NCI-H1092 (cell line): ENCODE measurements at regions not wholly inside any gene's neighbourhood (a gene's known extent, or its start where the extent isn't known, plus 50 kb on each side); places are given as distances from the start of the nearest gene placed in this dataset.
"Not testable (repeated sequence)": the region's sequence is repeated elsewhere in the genome, so short reads cannot be mapped to it uniquely, and the experiment has no call there.

Experiments used
- DNase-seq: peaks from one replicate; lab custom pipeline; 2025; lab: John Stamatoyannopoulos, UW

DNA sequence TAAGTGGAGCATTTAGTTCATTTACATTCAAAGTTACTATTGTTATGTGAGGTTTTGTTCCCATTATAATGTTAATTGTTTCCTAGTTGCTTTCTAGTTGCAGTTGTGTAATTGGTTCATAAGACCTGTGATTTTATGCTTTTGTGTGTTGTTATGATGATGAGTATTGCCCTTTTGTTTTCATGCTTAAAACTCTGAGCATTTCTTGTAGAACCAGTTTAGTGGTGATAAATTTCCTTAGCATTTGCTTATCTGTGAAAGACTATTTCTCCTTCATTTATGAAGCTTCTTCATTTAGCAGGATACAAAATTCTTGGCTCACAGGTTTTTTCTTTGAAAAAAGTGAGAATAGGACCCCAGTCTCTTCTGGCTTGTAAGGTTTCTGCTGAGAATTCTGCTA lies 274.8 kb upstream of the SPAG17 start:
- DNase-seq = no peak

DNA sequence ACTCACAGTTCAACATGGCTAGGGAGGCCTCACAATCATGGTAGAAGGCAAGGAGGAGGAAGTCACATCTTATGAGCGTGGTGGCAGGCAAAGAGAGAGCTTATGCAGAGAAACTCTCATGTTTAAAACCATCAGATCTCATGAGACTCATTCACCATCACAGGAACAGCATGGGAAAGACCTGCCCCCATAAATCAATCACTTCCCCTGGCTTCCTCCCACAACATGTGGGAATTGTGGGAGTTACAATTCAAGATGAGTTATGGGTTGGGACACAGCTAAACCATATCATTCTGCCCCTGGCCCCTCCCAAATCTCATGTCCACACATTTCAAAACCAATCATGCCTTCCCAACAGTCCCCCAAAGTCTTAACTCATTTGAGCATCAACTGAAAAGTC lies 268.8 kb upstream of the SPAG17 start:
- not testable (repeated sequence) for DNase-seq

DNA sequence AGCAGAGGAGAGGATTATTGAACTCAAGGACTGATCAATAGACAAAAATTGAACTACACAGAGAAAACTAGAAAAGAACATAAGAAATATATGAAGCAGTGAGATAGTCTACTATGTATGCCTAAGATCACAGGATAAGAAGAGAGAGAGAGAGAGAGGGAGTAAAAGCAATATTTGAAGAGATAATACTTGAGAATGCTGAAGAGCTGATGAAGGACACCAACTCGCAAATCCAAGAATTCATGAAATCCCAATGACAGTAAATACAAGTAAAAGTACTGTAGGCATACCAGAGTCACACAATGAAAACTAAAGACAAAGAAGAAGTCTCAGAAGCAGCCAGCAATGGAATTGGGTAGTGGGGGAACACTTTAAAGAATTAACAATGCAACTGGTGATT lies 260.1 kb upstream of the SPAG17 start:
- DNase-seq = no peak

DNA sequence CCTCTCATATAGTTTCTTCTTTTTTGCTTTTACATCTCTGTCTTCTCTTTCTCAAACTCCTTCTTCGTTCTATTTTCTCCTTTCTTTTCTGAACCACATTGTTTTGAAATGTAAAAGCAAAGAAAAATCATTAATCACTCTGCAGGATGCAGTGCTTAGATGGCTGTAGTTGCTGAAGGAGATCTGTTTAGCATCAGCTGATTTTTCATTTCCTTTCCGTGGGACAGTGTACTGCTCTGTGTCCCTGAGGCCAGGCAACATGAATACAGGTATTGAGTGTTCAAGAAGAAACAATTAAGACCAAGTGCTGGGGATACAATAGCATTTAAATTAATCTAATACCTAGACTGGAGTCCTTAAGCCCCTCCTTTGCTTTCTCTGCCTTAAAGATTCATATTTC lies 257.2 kb upstream of the SPAG17 start:
- no peak for DNase-seq

DNA sequence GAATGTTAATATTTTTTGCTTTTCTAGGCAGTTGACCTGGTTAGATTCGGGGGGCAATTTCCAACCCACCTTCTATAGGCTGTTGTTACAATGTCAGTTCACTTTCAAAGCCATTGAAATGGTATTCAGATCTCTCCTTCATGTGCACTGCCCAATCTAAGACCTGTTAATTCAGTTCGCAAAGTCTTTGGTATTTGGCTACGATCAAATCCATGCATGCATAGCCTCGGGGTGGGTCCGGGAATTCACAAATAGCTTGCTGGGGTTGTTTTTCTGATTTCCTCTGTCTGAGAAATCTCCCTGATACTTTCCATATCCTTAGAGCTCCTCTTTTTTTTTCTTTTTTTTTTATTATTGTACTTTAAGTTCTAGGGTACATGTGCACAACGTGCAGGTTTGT lies 252.6 kb upstream of the SPAG17 start:
- no peak for DNase-seq

DNA sequence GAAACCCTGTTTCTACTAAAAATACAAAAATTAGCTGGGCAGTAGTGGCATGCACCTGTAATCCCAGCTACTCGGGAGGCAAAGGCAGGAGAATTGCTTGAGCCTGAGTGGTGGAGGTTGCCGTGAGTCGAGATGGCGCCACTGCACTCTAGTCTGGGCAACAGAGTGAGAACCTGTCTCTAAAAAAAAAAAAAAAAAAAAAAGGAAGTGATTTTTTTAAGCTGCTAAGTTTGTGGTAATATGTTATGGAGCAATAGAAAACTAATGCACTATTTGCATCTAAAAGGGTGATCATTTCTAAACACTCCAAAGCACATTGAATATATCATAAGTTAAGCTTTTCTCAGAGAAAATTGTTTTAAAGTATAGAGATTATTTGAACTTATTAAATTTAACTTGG lies 244.8 kb upstream of the SPAG17 start:
- no peak for DNase-seq

DNA sequence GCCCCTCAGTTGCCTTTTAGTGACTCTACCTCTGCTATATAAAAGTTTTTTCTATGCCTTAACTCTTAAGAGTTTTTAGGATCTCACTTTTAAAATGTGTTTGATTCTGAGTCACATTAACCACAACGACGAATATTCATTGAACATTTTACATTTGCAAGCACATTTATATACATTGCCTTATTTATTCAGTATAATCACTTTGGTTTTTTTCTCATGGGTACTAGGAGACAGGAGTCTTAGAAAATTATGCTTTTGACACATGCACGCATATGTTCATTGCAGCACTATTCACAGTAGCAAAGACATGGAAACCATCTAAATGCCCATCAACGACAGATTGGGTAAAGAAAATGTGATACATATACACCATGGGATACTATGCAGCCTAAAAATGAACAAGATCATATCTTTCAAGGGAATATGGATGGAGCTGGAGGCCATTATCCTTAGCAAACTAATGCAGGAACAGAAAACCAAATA lies 236.9 kb upstream of the SPAG17 start:
- no peak for DNase-seq

DNA sequence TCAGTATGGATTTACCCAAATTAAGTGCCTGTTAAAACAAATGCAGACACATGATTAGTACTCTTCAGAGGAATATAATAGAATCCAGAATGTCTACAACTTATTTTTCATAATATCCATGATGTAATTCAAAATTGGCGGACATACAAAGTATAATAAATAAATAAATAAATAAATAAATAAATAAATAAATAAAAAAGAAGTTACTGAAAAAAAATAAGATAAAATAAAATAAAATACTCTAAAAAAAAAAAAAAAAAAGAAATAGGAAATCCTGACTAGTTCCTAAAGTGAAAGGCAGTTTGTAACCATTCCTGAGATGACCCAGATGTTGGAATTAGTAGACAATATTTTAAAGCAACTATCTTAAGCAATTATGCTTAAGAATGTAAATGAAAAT lies 219.0 kb upstream of the SPAG17 start:
- DNase-seq = no peak

DNA sequence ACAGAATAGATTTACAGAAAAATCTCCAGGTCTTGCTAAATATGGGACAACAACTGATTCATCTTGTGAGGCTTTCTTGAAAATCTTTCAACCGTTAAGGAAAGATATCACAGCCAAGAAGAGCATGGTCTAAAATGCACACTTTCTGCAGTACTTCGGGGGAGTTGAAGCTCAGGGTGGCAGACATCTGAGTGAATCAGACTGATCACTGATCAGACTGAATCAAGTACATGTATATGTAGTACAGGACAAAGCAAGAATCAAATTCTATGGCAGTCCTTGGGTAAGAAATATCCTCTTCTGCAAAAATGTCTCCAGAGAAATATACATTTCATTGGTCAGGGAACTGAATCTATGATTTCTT lies 212.4 kb upstream of the SPAG17 start:
- no peak for DNase-seq

DNA sequence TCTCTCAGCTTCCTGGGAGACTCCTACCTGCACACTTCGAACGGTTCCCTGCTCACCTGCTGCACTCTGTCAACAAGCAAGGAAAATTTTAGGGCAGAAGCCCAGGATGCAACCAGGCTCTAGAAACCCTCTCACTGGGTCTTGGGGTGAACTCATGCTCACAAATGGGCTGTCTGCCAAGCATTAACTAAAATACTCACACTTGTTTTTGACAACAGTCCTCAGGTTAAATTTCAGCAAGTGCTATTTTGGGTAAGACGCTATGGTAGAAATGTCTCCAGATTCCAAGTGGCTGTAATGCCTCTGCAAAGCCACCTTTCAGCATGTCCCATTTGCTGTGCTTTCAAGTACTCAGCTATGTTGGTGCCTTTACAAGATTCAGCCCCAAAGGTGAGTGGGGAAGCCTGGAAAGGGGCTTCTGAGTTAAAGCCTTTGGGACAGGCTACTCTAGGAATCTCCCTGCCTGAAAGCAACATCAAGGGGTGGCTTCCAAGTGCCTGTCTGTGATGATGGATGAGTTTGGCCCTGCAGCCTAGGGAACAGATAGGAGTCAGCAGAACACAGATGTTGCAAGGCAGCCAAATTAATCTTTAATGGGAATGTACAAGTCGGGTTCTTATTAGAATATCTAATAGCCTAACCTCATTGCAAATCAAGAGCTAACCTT lies 211.9 kb upstream of the SPAG17 start:
- DNase-seq = no peak

DNA sequence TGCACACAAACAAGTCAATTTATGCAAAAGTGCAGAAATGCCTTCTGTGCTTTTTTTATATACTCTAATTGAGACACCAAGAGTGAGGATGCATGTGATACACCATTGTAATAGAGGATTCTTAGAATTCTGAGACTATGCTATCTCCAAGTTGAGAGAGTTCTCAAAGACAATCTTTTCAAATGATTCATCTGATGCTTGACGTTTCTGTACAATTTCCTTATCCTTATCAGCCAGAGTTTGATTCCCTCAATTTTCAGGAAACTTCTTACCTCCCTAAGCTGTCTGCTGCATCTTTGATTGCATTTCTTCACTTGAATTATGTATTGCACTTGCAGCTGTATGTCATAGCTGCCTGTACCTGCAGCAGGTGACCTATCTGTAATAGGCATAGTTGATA lies 211.3 kb upstream of the SPAG17 start:
- DNase-seq = no peak

DNA sequence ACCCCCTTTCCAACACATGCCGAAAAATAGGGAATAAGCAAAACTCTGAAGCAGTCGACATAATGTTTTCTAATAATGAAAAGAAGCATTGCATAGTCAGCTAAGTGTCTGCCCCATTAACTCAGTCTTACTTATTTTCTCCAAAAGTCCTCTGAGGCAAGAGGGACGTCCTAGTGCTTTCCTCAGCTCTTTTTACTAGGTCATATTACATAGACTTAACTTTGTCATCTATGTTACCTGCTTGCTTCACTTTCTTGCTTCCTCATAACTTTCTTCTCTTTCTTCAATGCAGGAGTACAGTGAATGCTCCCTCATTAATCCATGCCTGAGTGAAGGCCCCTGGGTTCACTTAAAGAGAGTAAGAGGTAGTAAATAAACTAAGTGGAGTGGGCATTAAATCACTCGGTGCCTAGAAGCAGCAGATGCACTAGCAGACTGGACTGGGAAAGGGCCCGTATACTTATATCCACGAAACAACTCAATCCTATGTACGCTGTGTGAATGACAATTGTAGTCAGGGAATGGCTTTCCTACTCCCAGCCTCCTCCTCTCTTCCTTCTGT lies 210.5 kb upstream of the SPAG17 start:
- DNase-seq = no peak

DNA sequence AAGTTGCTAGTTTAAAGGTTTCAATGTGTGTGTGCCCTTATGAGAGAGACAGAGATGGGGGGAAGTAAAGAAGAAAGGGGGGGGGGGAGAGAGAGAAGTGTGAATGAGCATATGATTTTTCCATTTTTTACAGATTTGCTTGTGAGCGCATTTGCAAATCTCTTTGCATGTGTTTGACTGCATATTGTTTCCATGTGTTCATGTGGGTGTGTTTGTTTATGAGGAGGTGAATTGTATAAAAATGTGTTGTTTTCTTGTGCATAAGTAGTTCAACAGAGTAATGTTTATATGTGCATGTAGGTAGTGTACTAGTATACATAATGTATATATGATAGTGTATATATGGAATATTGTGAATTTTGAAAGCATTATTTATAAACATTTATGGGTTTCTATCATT lies 205.9 kb upstream of the SPAG17 start:
- DNase-seq = no peak

DNA sequence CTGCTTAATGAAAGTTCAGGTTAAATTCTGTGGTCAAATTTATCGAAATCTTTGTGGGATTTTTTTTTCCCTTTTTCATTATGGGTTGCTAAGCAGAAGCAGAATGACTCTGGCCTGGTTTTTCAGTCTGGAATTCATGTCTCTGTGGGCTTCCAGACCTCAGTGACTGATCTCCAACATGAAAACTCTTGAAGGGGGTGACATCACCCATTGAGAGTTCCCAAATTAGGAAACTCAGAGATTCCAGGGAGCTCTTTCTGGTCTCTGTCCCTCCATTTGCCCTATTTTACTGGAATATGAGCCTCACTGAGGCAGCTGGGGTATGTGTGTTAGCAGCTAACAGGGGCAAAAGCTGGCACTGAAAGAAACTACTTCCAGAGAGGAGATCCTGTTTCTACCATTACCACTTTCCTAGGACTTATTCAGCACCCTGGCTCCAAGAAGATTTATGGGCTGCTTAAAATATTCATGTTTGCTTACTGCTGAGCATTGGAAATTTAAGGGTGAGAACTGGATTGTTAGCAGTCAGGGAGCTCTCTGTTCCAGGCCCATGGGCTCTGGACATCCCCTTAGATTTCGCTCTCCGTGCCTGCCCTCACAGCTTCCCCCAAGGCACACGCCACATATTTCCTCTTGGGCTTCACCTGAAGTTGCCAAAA lies 203.4 kb upstream of the SPAG17 start:
- DNase-seq = no peak

DNA sequence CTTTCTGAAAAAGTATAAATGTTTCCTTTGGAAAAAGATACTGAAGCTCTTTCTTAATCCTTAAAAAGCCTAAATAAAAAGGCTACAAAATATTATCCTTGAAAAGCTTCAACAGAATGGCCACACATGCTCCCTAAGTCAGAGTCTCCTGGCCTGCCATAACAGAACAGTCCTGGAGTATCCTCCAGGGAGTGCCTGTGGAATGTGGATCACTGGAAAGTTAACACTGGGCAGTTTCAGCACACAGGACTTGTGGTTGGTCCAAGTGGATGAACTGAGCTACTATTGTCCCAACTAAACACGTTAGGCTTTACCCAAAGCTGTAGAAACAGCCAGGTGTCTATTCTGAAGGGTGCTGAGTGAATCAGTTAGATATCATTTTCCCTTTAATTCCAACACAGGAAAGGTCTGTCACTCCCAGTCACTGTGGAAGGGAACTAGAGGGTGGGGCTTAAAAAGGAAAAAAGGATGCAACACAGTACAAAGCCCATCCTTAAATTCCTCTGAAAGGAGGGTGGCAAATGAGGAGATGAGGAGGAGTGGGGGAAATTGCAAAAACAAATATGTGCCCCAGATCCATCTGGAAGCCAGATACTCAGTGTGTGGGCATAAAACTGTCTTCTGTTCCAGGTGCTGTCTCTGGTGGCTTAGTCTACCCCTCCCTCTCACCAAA lies 196.3 kb upstream of the SPAG17 start:
- no peak for DNase-seq

DNA sequence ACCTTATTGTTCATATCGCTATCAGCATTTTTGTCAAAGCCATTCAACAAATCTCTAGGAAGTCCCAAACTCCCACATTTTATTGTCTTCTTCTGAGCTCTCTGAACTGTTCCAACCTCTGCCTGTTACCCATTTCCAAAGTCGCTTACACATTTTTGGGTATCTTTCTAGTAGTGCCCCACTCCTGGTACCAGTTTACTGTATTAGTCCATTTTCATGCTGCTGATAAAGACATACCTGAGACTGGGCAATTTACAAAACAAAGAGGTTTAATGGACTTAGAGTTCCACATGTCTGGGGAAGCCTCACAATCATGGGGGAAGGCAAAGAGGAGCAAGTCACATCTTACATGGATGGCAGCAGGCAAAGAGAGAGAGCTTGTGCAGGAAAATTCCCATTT lies 192.2 kb upstream of the SPAG17 start:
- DNase-seq = not testable (repeated sequence)

DNA sequence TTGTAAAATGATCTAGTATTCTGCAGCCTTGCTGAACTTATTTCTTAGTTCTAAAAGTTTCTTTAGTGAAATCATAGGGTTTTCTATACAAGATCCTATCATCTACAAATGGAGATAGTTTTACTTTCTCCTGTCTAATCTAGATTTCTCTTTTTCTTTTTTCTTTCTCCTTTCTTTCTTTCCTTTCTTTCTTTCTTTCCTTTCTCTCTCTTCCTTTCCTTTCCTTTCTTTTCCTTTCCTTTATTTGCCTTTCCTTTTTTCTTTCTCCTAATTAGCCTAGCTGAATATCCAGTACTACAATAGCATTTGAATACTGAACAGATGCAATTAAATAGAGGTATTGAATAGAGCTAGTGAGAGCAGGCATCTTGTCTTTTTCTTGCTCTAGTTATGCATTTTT lies 186.6 kb upstream of the SPAG17 start:
- no peak for DNase-seq

DNA sequence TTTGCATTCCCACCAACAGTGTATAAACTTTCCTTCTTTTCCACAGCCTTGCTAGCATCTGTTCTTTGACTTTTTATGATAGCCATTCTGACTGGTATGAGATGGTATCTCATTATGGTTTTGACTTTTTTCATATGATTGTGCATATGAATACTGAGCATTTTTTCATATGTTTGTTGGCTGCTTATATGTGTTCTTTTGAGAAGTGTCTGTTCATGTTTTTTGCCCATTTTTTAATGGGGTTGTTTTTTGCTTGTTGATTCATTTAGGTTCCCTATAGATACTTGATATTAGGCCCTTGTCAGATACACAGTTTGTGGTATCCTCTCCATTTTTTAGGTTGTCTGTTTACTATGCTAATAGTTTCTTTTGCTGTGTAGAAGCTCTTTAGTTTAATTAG lies 185.8 kb upstream of the SPAG17 start:
- no peak for DNase-seq

DNA sequence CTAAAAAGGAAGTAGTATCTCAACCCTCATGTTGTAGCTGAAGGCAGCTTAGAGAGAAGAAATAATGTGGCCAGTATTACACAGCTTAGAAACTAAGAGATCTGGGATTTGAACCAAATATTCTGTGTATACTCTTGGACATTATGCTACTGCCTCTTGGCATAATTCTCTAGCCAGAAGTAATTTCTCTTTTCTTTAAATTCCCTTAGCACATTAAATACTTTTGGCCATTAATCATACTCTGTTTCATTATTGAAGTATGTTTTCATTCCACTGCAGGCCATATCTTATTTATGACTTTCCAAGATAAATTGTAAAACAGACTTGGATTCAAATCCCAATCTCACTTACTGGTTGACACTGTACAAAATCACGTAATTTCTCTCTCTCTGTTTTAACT lies 181.3 kb upstream of the SPAG17 start:
- DNase-seq = no peak

DNA sequence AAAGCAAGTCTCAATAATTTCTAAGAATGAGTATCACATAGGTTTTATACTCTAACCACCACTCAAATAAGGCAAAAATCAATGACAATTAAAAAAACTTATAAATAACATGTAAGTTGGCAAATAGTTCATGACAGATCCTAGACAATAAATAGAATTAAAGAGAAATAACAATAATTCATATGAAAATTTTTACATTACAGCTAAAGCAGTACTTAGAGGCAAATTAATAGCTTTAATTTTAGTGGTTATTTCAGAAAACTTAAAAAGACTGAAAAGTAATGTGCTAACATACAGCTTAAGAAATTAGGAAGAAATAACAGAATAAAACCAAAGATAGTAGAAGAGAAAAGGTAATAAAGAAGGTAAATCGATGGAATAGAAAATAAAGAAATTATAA lies 179.9 kb upstream of the SPAG17 start:
- DNase-seq = no peak

DNA sequence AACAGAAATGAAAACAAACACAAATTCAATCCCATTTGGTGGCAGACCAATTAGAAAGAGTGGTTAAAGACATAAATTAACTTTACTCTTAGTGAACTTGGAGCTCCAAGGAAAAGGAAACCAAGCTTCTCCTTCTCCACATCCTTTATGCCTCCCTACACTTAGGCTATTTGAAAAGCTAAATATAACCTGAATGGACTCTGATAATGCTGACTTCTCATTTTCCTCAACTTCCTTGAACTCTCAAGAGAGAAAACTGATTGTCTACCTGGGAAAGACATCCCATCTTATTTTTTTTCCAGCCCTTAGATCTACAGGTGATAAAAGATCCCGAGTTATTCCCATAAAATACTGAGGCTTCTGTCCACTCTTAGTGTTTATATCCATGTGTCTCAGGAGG lies 178.4 kb upstream of the SPAG17 start:
- DNase-seq = no peak

DNA sequence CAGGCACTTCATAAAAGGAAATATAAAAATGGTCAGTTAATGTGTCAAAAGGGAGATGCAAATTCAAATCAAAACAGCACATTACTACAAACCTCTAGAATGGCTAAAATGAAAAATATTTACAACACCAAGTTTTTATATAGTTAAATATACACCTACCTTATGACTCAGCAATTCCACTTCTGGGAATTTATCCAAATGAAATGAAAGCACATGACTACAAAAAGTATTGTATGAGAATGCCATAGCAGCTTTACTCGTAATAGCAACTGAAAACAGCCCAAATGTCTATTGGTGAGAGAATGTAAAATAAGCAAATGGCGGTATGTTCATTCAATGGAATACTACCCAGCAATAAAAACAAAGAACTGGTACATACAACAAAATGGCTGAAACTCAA lies 175.8 kb upstream of the SPAG17 start:
- DNase-seq = no peak

DNA sequence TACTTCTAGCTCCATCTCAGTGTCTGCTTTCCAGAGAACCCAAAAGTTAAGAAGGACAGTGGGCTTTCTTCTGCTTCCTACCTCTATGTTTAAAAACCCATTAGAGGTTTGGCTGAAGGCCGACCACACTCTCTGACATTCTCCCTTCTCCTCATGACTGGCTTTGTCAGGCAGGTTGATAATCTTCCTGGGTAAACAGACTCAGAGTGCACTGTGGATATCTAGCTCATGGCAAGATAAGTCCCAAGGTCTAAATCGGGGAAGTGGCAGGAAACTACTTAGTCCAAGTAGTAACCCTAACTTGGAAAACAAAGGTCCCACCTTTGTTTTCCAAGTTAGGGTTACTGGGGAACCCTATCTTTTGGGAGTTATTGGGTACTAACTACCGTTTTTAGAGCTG lies 161.9 kb upstream of the SPAG17 start:
- no peak for DNase-seq
